Retinal pigment epithelial cell (primary cell): ENCODE measurements at regions not wholly inside any gene's neighbourhood (a gene's known extent, or its start where the extent isn't known, plus 50 kb on each side); places are given as distances from the start of the nearest gene placed in this dataset.
A peak's percentile ranks its signal among the peaks of the same experiment; 100 is the strongest.

Experiments used
- DNase-seq: peaks from one replicate; pipeline ENCODE4 v3.0.0-alpha.2; 2010; ENCODE audit warnings: low read depth
- H3K4me3 ChIP-seq: 2 replicates; pipeline ENCODE4 v1.5.1; 2011; ENCODE audit warnings: mild to moderate bottlenecking, low read length, control low read depth, moderate library complexity
- TF ChIP-seq, protein P1 (sequence below): conservative IDR thresholded peaks from 2 replicates; pipeline ENCODE4 v1.5.1; 2011; ENCODE audit warnings: low read depth, low read length, control low read depth, inconsistent platforms

DNA sequence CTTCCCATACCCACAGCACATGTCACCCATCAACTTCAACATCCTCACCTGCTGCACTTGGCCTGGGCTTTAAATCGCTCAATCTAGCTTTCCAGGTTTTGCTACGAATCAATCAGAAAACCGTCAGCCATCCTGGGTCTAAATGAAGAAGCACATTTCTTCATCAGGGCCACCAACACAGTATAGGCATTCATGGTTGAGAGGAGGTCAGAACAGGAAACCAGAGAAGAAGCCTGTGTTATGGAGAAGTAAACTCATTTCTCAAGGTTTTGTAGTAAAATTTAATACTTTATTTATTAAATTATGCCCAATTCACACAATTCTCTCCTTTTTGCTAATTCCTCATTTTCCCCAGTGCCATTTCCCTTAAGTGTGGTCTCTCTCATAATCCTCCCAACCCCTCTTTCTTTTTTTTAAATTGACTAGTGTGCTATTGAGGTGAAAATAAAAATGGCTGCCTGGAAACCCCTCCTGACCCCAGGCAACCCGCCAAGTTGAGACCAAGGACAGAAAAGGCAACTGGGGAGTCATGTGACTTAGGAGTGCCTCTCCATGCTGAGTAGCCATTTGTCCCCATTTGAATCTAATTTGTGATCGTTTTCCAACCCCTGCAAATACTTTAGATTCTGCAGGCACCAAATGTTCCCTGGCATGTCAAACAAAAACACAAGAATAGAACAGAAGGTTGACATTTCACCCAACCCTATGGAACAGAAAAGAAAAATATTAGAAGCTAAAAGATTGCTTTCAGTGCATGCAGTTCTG is 181.1 kb upstream of the NAMPT start:
- TF ChIP-seq, protein P1, sequence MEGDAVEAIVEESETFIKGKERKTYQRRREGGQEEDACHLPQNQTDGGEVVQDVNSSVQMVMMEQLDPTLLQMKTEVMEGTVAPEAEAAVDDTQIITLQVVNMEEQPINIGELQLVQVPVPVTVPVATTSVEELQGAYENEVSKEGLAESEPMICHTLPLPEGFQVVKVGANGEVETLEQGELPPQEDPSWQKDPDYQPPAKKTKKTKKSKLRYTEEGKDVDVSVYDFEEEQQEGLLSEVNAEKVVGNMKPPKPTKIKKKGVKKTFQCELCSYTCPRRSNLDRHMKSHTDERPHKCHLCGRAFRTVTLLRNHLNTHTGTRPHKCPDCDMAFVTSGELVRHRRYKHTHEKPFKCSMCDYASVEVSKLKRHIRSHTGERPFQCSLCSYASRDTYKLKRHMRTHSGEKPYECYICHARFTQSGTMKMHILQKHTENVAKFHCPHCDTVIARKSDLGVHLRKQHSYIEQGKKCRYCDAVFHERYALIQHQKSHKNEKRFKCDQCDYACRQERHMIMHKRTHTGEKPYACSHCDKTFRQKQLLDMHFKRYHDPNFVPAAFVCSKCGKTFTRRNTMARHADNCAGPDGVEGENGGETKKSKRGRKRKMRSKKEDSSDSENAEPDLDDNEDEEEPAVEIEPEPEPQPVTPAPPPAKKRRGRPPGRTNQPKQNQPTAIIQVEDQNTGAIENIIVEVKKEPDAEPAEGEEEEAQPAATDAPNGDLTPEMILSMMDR = no peak
- no peak overlapping the region for H3K4me3 ChIP-seq
- no peak for DNase-seq

GRCh38 chr7:106464651-106465050 is 179.9 kb upstream of the NAMPT start:
- TF ChIP-seq, protein P1 = no peak
- no peak overlapping the region for H3K4me3 ChIP-seq
- no peak for DNase-seq

DNA sequence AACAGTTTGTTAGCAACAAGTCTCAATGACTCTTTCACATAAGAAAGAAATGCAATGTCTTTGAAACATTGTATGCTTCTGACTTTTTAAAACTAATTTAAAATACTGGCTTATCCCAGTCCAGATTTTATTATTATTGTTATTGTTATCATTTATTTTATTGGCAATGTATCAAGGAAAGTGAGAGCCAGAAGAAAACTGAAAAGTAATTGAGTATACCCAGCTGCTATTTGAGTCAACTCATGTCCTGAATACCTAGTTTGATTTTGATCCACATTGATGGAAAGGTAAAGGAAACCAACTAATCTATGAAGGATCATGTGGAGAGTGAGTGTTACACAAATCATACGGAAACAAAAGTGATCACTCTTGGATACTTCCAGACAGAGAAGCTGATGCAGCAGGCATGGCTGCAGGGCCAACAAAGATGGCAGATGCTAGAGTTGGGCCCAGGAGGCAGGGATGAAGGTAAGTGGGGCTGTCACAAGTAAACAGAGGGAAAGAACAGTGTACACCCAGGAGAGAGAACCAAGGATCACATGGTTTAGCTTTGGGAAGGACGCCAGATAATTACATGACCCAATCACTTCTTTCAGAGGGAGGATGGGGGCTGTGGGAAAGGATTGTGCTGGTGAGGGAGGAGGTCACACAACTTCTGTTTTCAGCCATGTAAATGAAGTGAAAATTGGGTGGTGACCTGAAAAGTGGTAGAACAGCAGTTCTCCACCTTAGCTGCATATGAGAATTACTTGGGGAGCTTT is 179.2 kb upstream of the NAMPT start:
- no peak for DNase-seq
- no peak overlapping the region for H3K4me3 ChIP-seq
- TF ChIP-seq, protein P1 = no peak

GRCh38 chr7:106462914-106463482 is 178.2 kb upstream of the NAMPT start:
- no peak overlapping the region for H3K4me3 ChIP-seq
- TF ChIP-seq, protein P1 = no peak
- no peak for DNase-seq

GRCh38 chr7:106462365-106462859 is 177.6 kb upstream of the NAMPT start:
- no peak for DNase-seq
- TF ChIP-seq, protein P1 = peak; percentile 52
- no peak overlapping the region for H3K4me3 ChIP-seq

- TF ChIP-seq, protein P1 = no peak
- no peak overlapping the region for H3K4me3 ChIP-seq
- DNase-seq = no peak
Measured at GRCh38 chr7:106460792-106461254, 176.0 kb upstream of the NAMPT start.
